Stimulated activated CD4-positive, alpha-beta T cell treated with anti-CD3 and anti-CD28 coated beads, Interleukin-1b, Interleukin-23, amount 100 ng/mL, for 24 hours (primary cell): ENCODE measurements at regions not wholly inside any gene's neighbourhood (a gene's known extent, or its start where the extent isn't known, plus 50 kb on each side); places are given as distances from the start of the nearest gene placed in this dataset.

Experiments used
- DNase-seq, 4 experiments: peaks; one replicate each; pipeline ENCODE4 v3.0.0-alpha.2; 2020; ENCODE audit warnings: low read depth in 4 of 4, low spot score in 1 of 4

DNA sequence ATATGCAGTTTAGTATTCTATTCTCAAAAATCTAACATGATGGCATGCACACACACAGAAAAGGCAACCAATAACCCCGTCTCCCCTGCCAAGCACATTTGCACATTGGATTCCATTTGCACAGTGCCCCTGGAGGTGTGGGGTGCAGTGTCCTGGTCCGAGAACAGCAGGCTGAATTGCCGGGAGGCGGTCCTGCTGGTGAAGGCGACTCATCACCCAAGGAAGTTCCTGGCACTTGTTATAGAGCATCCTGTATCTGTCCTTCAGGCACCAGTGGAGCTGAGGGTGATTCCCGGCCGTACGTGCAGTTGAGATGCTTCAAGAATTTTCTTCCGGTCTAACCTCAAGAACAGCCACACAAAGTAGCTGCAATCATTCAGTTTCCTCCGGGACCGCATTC lies 73.0 kb upstream of the RAB12 start:
- no peak for DNase-seq

DNA sequence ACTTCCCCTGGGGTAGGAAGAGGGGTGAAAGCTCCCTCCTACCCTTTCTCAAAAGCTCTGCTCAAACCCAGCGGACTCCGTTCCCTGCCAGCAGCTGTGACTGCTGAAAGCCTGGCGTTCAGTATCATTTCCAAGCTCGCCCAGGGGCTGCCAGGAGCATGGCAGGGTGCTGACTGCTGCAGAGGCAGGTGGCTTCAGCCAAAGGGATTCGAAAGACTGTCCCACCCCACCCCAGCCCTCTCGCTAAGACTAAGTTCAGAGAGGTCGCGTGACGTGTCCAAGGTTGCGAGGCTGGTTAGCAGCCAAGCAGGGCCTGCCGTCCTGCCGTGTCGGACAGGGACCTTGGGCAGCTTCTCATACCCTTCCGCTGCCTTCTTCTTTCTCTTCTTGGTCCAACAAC lies 72.3 kb upstream of the RAB12 start:
- no peak for DNase-seq

GRCh38 chr18:8537400-8537799 lies 71.8 kb upstream of the RAB12 start:
- DNase-seq: no peak

GRCh38 chr18:8538935-8539334 lies 70.3 kb upstream of the RAB12 start:
- DNase-seq: no peak

- no peak for DNase-seq
These were observed 62.6 kb upstream of the RAB12 start for GRCh38 chr18:8546677-8547076.

GRCh38 chr18:8548186-8548585 lies 61.1 kb upstream of the RAB12 start:
- DNase-seq: no peak

DNA sequence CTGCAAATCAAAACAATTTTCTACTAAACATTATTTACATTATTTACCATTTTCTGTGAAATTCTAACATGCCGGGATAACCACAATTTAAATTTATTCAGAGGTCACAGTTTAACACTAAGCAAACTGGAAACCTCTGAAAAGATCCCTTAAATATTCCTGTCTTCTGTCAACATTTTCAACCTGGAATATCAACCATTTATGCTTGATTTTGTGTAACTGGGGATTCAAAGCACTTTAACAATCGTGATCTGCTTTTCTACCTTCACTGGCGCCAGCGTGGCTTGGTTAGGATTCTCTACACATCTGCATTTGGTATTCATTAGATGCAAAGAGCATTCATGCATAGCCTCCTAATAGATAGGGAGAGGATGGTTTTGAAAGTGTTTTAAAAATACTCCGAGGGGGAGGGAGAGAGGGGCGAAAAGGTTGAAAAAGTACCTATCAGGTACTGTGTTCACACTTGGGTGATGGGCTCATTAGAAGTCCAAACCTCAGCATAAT lies 59.9 kb upstream of the RAB12 start:
- DNase-seq: no peak

DNA sequence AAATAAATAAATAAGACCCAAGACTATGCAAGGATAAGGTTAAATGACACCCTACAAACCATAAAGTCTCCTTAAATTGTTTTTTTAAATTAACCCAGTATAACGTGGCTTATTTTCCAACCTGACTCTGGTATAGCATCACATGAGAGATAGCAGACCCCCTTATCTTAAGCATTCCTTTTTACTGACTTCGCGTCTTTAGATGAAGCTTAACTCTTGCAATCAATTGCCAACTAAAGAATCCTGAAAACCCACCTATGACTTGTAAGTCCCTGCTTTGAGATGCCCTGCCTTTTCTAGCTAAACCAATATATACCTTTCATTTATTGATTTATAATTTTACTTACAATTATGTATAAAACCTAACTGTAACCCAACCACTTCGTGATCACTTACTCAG lies 57.1 kb upstream of the RAB12 start:
- no peak for DNase-seq

DNA sequence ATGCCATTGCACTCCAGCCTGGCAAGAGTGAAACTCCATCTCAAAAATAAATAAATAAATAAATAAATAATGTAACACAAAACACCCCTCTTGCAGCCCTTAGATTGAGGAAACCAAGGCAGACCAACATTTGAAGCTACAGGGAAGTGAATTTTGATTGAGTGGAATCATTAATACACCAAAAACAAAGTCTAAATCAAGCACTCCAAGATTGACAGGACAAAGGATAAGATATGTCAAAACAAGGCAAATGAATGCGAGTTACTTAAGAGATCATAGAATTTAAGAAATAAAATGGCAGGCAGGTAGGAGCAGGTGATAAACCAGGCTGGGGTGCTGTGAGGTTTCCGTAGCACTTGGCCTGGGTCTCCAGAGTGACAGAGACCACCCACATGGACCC lies 54.9 kb upstream of the RAB12 start:
- no peak for DNase-seq

GRCh38 chr18:8556424-8556823 lies 52.8 kb upstream of the RAB12 start:
- no peak for DNase-seq
